ENCODE measurements at regions not wholly inside any gene's neighbourhood (a gene's known extent, or its start where the extent isn't known, plus 50 kb on each side); places are given as distances from the start of the nearest gene placed in this dataset.

- TF ChIP-seq, protein P1, sequence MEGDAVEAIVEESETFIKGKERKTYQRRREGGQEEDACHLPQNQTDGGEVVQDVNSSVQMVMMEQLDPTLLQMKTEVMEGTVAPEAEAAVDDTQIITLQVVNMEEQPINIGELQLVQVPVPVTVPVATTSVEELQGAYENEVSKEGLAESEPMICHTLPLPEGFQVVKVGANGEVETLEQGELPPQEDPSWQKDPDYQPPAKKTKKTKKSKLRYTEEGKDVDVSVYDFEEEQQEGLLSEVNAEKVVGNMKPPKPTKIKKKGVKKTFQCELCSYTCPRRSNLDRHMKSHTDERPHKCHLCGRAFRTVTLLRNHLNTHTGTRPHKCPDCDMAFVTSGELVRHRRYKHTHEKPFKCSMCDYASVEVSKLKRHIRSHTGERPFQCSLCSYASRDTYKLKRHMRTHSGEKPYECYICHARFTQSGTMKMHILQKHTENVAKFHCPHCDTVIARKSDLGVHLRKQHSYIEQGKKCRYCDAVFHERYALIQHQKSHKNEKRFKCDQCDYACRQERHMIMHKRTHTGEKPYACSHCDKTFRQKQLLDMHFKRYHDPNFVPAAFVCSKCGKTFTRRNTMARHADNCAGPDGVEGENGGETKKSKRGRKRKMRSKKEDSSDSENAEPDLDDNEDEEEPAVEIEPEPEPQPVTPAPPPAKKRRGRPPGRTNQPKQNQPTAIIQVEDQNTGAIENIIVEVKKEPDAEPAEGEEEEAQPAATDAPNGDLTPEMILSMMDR (IDR thresholded peaks at IDR 0.05), result no peak
- TF ChIP-seq POLR2AphosphoS5 (IDR thresholded peaks at IDR 0.05; ENCODE audit: low read depth, low read length) (no peak), REST (IDR thresholded peaks at IDR 0.05; ENCODE audit: insufficient read depth in 1 of 2, low read depth in 2 of 2, low read length in 1 of 2) (no peak), TCF7L2 (IDR thresholded peaks at IDR 0.05; ENCODE audit: low read depth, low read length) (no peak)
Measured at GRCh38 chr6:26304213-26304796, 60.7 kb upstream of the BTN3A2 start.
